Chondrocyte (in vitro differentiated cells): ENCODE measurements at regions not wholly inside any gene's neighbourhood (a gene's known extent, or its start where the extent isn't known, plus 50 kb on each side); places are given as distances from the start of the nearest gene placed in this dataset.
"Not testable (repeated sequence)": the region's sequence is repeated elsewhere in the genome, so short reads cannot be mapped to it uniquely, and the experiment has no call there.

Source experiments
- DNase-seq: peaks from one replicate; pipeline ENCODE4 v3.0.0; 2021; ENCODE audit warnings: mixed read lengths, low spot score
- H3K27ac Mint-ChIP-seq: one replicate; pipeline ENCODE4 v1.8.0; 2021; ENCODE audit warnings: mild to moderate bottlenecking, moderate library complexity, mixed read lengths; ENCODE audit not compliant: unreplicated experiment
- H3K27me3 Mint-ChIP-seq: 2 replicates; pipeline ENCODE4 v1.8.0; 2021; ENCODE audit warnings: low read depth, mixed read lengths
- H3K36me3 Mint-ChIP-seq: 2 replicates; pipeline ENCODE4 v1.8.0; 2021; ENCODE audit warnings: low read depth, mixed read lengths
- H3K4me1 Mint-ChIP-seq: 2 replicates; pipeline ENCODE4 v1.8.0; 2021; ENCODE audit warnings: low read depth, mild to moderate bottlenecking, mixed read lengths
- H3K4me3 Mint-ChIP-seq: one replicate; pipeline ENCODE4 v1.8.0; 2021; ENCODE audit warnings: mild to moderate bottlenecking, moderate library complexity, mixed read lengths; ENCODE audit not compliant: unreplicated experiment
- H3K9me3 Mint-ChIP-seq: 2 replicates; pipeline ENCODE4 v1.8.0; 2021; ENCODE audit warnings: low read depth, mixed read lengths

- not testable (repeated sequence) for H3K4me3 Mint-ChIP-seq, H3K27me3 Mint-ChIP-seq, H3K27ac Mint-ChIP-seq, H3K9me3 Mint-ChIP-seq, H3K4me1 Mint-ChIP-seq, H3K36me3 Mint-ChIP-seq, DNase-seq
Observed at GRCh38 chr16:18616137-18616755, 54.3 kb upstream of the NOMO2 start.
